ENCODE measurements at regions not wholly inside any gene's neighbourhood (a gene's known extent, or its start where the extent isn't known, plus 50 kb on each side); places are given as distances from the start of the nearest gene placed in this dataset.

DNA sequence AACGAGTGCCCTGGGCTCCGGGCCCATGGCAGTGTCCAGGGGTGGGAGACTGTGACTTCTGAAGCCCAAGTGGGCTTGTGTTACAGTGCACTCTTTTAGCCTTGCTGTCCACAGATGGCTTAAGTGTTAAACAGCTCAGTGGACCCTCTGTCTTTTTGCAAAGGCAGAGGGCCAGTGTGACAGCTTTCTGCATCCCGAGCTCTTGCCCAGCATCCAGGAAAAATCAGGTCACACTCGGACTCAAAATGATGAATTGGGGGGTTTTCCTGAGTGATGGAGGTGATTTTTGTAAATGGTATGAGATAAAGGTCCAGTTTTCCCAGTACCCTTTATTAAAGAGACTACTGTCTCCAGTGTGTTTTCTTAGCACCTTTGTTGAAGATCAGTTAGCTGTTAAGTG is 321.3 kb upstream of the GRAMD2B start:
- H3K9me3 ChIP-seq (ENCODE audit: control insufficient read depth, insufficient read depth, low read length), result no peaks in the 10 kb centered on the region
- H3K4me3 ChIP-seq (ENCODE audit: low read depth, low read length), result no peak overlapping the region
- no peaks in the 10 kb centered on the region for H3K36me3 ChIP-seq (ENCODE audit: control insufficient read depth, insufficient read depth, low read length)
- H3K4me1 ChIP-seq (ENCODE audit: control insufficient read depth, insufficient read depth, low read length), result peaks cover 2% of the 10 kb centered on the region
- no peaks in the 10 kb centered on the region for H3K27me3 ChIP-seq (ENCODE audit: control insufficient read depth, insufficient read depth, low read length)
- no peak overlapping the region for H3K27ac ChIP-seq (ENCODE audit: low read depth, low read length)
- 76% methylated on average over 4 of the region's 4 CpGs for WGBS (ENCODE audit: insufficient coverage)
- DNase-seq (ENCODE audit: low read depth in 4 of 6, low spot score in 6 of 6), result no peak

GRCh38 chr5:126103050-126103449 is 320.2 kb upstream of the GRAMD2B start:
- Histone ChIP-seq H3K27me3 (ENCODE audit: control insufficient read depth, insufficient read depth, low read length) (no peaks in the 10 kb centered on the region), H3K4me3 (ENCODE audit: low read depth, low read length) (no peak overlapping the region), H3K36me3 (ENCODE audit: control insufficient read depth, insufficient read depth, low read length) (no peaks in the 10 kb centered on the region), H3K4me1 (ENCODE audit: control insufficient read depth, insufficient read depth, low read length) (peaks cover 2% of the 10 kb centered on the region), H3K9me3 (ENCODE audit: control insufficient read depth, insufficient read depth, low read length) (no peaks in the 10 kb centered on the region), H3K27ac (ENCODE audit: low read depth, low read length) (no peak overlapping the region)
- no peak for DNase-seq (ENCODE audit: low read depth in 4 of 6, low spot score in 6 of 6)

DNA sequence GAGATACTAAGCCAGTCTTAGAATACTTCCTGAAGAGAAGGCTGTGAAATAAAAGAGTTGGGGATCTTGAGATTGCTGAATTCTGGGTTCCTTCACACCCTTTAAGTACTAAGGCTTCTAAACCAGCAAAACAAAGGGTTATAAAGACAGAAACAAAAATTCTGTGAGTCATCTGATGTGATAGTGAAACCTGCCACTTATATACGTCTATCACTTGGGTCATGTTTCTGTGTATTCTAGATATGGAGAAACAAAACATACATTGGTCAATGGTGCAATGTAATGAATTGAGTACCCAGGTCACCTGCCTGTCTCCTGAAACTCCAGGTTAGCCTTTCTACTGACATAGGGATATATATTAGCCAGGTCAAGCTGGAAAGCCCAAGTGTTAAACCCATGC is 319.3 kb upstream of the GRAMD2B start:
- WGBS (ENCODE audit: insufficient coverage), result no CpG with 5 or more reads among the region's 1 CpG
- H3K36me3 ChIP-seq (ENCODE audit: control insufficient read depth, insufficient read depth, low read length), result no peaks in the 10 kb centered on the region
- H3K27me3 ChIP-seq (ENCODE audit: control insufficient read depth, insufficient read depth, low read length), result no peaks in the 10 kb centered on the region
- H3K9me3 ChIP-seq (ENCODE audit: control insufficient read depth, insufficient read depth, low read length), result no peaks in the 10 kb centered on the region
- H3K4me1 ChIP-seq (ENCODE audit: control insufficient read depth, insufficient read depth, low read length), result peaks cover 2% of the 10 kb centered on the region
- no peak overlapping the region for H3K4me3 ChIP-seq (ENCODE audit: low read depth, low read length)
- DNase-seq (ENCODE audit: low read depth in 4 of 6, low spot score in 6 of 6), result no peak
- H3K27ac ChIP-seq (ENCODE audit: low read depth, low read length), result no peak overlapping the region

- Histone ChIP-seq H3K36me3 (ENCODE audit: control insufficient read depth, insufficient read depth, low read length) (no peaks in the 10 kb centered on the region), H3K27me3 (ENCODE audit: control insufficient read depth, insufficient read depth, low read length) (no peaks in the 10 kb centered on the region), H3K9me3 (ENCODE audit: control insufficient read depth, insufficient read depth, low read length) (no peaks in the 10 kb centered on the region), H3K4me1 (ENCODE audit: control insufficient read depth, insufficient read depth, low read length) (peaks cover 2% of the 10 kb centered on the region), H3K4me3 (ENCODE audit: low read depth, low read length) (no peak overlapping the region), H3K27ac (ENCODE audit: low read depth, low read length) (no peak overlapping the region)
- DNase-seq (ENCODE audit: low read depth in 4 of 6, low spot score in 6 of 6), result no peak
Measured at GRCh38 chr5:126104341-126104740, 318.9 kb upstream of the GRAMD2B start.

GRCh38 chr5:126104951-126105350 is 318.3 kb upstream of the GRAMD2B start:
- DNase-seq (ENCODE audit: low read depth in 4 of 6, low spot score in 6 of 6), result peak in 1 of 6 donors; percentile 17
- Histone ChIP-seq H3K27me3 (ENCODE audit: control insufficient read depth, insufficient read depth, low read length) (no peaks in the 10 kb centered on the region), H3K9me3 (ENCODE audit: control insufficient read depth, insufficient read depth, low read length) (no peaks in the 10 kb centered on the region), H3K4me3 (ENCODE audit: low read depth, low read length) (no peak overlapping the region), H3K4me1 (ENCODE audit: control insufficient read depth, insufficient read depth, low read length) (peaks cover 2% of the 10 kb centered on the region), H3K36me3 (ENCODE audit: control insufficient read depth, insufficient read depth, low read length) (no peaks in the 10 kb centered on the region), H3K27ac (ENCODE audit: low read depth, low read length) (no peak overlapping the region)
- no CpG with 5 or more reads among the region's 1 CpG for WGBS (ENCODE audit: insufficient coverage)

GRCh38 chr5:126106029-126106428 is 317.2 kb upstream of the GRAMD2B start:
- no peaks in the 10 kb centered on the region for H3K27me3 ChIP-seq (ENCODE audit: control insufficient read depth, insufficient read depth, low read length)
- no peaks in the 10 kb centered on the region for H3K4me1 ChIP-seq (ENCODE audit: control insufficient read depth, insufficient read depth, low read length)
- no peaks in the 10 kb centered on the region for H3K36me3 ChIP-seq (ENCODE audit: control insufficient read depth, insufficient read depth, low read length)
- 86% methylated on average over 2 of the region's 3 CpGs for WGBS (ENCODE audit: insufficient coverage)
- no peak for DNase-seq (ENCODE audit: low read depth in 4 of 6, low spot score in 6 of 6)
- H3K4me3 ChIP-seq (ENCODE audit: low read depth, low read length), result no peak overlapping the region
- no peaks in the 10 kb centered on the region for H3K9me3 ChIP-seq (ENCODE audit: control insufficient read depth, insufficient read depth, low read length)
- H3K27ac ChIP-seq (ENCODE audit: low read depth, low read length), result no peak overlapping the region

GRCh38 chr5:126107381-126107780 is 315.8 kb upstream of the GRAMD2B start:
- Histone ChIP-seq H3K27ac (ENCODE audit: low read depth, low read length) (no peak overlapping the region), H3K4me3 (ENCODE audit: low read depth, low read length) (no peak overlapping the region), H3K27me3 (ENCODE audit: control insufficient read depth, insufficient read depth, low read length) (no peaks in the 10 kb centered on the region), H3K36me3 (ENCODE audit: control insufficient read depth, insufficient read depth, low read length) (no peaks in the 10 kb centered on the region), H3K9me3 (ENCODE audit: control insufficient read depth, insufficient read depth, low read length) (peaks cover 4% of the 10 kb centered on the region), H3K4me1 (ENCODE audit: control insufficient read depth, insufficient read depth, low read length) (no peaks in the 10 kb centered on the region)
- DNase-seq (ENCODE audit: low read depth in 4 of 6, low spot score in 6 of 6), result no peak
- WGBS (ENCODE audit: insufficient coverage), result 80% methylated on average over 1 of the region's 2 CpGs

DNA sequence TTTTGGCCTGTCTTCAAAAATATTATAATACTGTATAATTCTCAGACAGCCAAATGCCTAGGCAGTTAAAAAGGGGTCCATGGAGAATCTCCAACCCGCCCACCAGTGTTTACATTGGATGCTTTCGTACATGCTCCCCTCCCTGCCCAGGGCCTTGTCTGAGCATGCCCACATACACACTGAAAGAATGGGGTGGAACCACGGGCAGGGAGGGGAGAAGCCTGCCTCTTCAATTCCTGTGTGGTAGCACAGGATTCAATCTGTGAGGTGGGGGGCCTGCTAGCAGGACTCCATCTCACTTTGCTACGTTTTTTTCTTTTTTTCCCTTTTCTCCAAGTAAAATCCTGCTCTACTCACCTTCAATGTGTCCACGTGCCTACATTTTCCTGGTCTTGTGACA is 314.7 kb upstream of the GRAMD2B start:
- DNase-seq (ENCODE audit: low read depth in 4 of 6, low spot score in 6 of 6), result peak in 1 of 6 donors; percentile 30
- no peak overlapping the region for H3K27ac ChIP-seq (ENCODE audit: low read depth, low read length)
- WGBS (ENCODE audit: insufficient coverage), result 80% methylated on average over 1 of the region's 5 CpGs
- no peaks in the 10 kb centered on the region for H3K27me3 ChIP-seq (ENCODE audit: control insufficient read depth, insufficient read depth, low read length)
- H3K4me1 ChIP-seq (ENCODE audit: control insufficient read depth, insufficient read depth, low read length), result no peaks in the 10 kb centered on the region
- no peak overlapping the region for H3K4me3 ChIP-seq (ENCODE audit: low read depth, low read length)
- no peaks in the 10 kb centered on the region for H3K36me3 ChIP-seq (ENCODE audit: control insufficient read depth, insufficient read depth, low read length)
- peaks cover 4% of the 10 kb centered on the region for H3K9me3 ChIP-seq (ENCODE audit: control insufficient read depth, insufficient read depth, low read length)

DNA sequence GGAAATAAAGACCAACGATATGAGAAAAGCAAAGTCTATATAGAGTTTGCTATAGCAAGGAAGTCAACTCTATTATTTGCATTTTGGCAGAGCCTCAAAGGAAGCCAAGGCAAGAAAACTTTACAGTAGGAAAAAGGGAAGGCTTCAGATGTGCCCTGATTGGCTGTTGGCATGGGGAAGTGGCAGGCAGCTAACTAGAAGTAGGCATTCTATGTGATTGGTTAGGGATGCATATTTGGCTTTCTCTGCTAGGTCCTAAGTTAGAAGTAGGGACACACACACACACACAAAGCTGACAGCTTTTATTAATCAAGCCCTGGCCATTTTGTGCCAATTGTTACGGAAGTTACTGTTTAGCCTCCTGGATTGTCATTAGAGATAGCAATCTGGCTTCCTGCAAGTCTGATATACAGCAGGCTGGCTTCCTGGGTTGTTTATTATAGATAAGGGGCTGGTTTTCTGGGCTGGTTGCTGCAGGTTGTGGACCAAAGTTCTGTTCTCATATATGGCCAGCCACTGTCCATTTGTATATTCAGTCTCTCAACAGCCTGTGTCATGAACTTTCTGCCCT is 308.1 kb upstream of the GRAMD2B start:
- Histone ChIP-seq H3K4me1 (ENCODE audit: control insufficient read depth, insufficient read depth, low read length) (no peaks in the 10 kb centered on the region), H3K9me3 (ENCODE audit: control insufficient read depth, insufficient read depth, low read length) (peaks cover 4% of the 10 kb centered on the region), H3K27ac (ENCODE audit: low read depth, low read length) (no peak overlapping the region), H3K4me3 (ENCODE audit: low read depth, low read length) (no peak overlapping the region), H3K27me3 (ENCODE audit: control insufficient read depth, insufficient read depth, low read length) (no peaks in the 10 kb centered on the region), H3K36me3 (ENCODE audit: control insufficient read depth, insufficient read depth, low read length) (no peaks in the 10 kb centered on the region)
- no peak for DNase-seq (ENCODE audit: low read depth in 4 of 6, low spot score in 6 of 6)
- no CpG with 5 or more reads among the region's 2 CpGs for WGBS (ENCODE audit: insufficient coverage)

GRCh38 chr5:126117044-126117443 is 306.2 kb upstream of the GRAMD2B start:
- Histone ChIP-seq H3K36me3 (ENCODE audit: control insufficient read depth, insufficient read depth, low read length) (no peaks in the 10 kb centered on the region), H3K27ac (ENCODE audit: low read depth, low read length) (no peak overlapping the region), H3K4me1 (ENCODE audit: control insufficient read depth, insufficient read depth, low read length) (no peaks in the 10 kb centered on the region), H3K9me3 (ENCODE audit: control insufficient read depth, insufficient read depth, low read length) (peaks cover 2% of the 10 kb centered on the region), H3K4me3 (ENCODE audit: low read depth, low read length) (no peak overlapping the region), H3K27me3 (ENCODE audit: control insufficient read depth, insufficient read depth, low read length) (no peaks in the 10 kb centered on the region)
- no peak for DNase-seq (ENCODE audit: low read depth in 4 of 6, low spot score in 6 of 6)
- no CpG with 5 or more reads among the region's 1 CpG for WGBS (ENCODE audit: insufficient coverage)
